Effector CD8-positive, alpha-beta T cell (primary cell): ENCODE measurements at regions not wholly inside any gene's neighbourhood (a gene's known extent, or its start where the extent isn't known, plus 50 kb on each side); places are given as distances from the start of the nearest gene placed in this dataset.

Experiments
- DNase-seq: peaks from one replicate; lab custom pipeline; 2025; lab: John Stamatoyannopoulos, UW

GRCh38 chr4:3818371-3818770, 52.2 kb downstream of the ADRA2C start:
- no peak for DNase-seq

- DNase-seq: no peak
Observed at GRCh38 chr4:3819210-3819919, 53.2 kb downstream of the ADRA2C start.

- no peak for DNase-seq
Observed at GRCh38 chr4:3820016-3820805, 54.0 kb downstream of the ADRA2C start.

- DNase-seq: no peak
Observed at GRCh38 chr4:3820806-3821579, 54.8 kb downstream of the ADRA2C start.

- DNase-seq: no peak
Observed at GRCh38 chr4:3821580-3822229, 55.5 kb downstream of the ADRA2C start.

- DNase-seq: no peak
Observed at GRCh38 chr4:3822230-3822947, 56.2 kb downstream of the ADRA2C start.

- no peak for DNase-seq
Observed at GRCh38 chr4:3823496-3824341, 57.5 kb downstream of the ADRA2C start.

- DNase-seq: no peak
Observed at GRCh38 chr4:3824521-3825270, 58.5 kb downstream of the ADRA2C start.

- no peak for DNase-seq
Observed at GRCh38 chr4:3825530-3825929, 59.3 kb downstream of the ADRA2C start.

GRCh38 chr4:3826247-3827172, 60.3 kb downstream of the ADRA2C start:
- DNase-seq: no peak

- no peak for DNase-seq
Observed at GRCh38 chr4:3827616-3828492, 61.7 kb downstream of the ADRA2C start.

GRCh38 chr4:3828546-3828945, 62.4 kb downstream of the ADRA2C start:
- no peak for DNase-seq

GRCh38 chr4:3829211-3829955, 63.2 kb downstream of the ADRA2C start:
- no peak for DNase-seq

- no peak for DNase-seq
Observed at GRCh38 chr4:3829956-3830773, 64.0 kb downstream of the ADRA2C start.

GRCh38 chr4:3830774-3831528, 64.8 kb downstream of the ADRA2C start:
- no peak for DNase-seq
